ENCODE measurements at regions not wholly inside any gene's neighbourhood (a gene's known extent, or its start where the extent isn't known, plus 50 kb on each side); places are given as distances from the start of the nearest gene placed in this dataset.
"Not testable (repeated sequence)": the region's sequence is repeated elsewhere in the genome, so short reads cannot be mapped to it uniquely, and the experiment has no call there.

DNA sequence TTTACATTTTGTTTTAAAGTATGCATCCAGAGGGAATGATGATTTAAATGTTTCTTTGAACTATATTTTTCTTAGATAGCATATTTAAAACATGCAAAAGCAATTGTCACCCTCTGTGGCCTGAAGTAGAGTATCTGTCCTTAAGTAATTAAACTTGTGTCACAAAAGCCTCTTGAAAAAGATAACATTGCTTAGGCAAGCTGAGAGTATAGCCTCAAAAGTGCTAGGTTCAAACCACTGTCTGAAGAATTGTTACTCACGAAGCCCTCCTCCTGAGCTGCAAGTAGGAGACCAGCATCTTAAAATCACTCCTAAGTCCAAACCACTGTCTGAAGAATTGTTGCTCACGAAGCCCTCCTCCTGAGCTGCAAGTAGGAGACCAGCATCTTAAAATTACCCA, 378.0 kb upstream of the PRR16 start:
- DNase-seq: no peak

DNA sequence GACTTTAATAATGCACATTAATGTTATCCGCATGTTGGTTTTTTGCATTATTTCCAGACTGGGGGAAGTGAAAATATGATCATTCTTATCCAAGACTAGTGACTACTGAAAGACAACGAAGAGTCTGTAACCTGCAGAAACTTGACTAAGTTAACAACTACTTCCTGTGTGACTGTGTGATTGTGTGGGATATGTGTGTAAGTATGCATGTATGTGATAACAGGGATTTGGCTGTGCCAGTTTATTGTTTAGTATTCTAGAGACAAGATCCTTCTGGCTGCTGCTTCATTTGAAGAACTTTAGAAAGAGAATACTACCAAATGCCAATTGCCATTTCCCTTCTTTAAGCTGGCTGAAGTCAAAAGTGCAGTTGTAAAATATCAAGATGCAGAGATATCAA, 375.7 kb upstream of the PRR16 start:
- no peak for DNase-seq

DNA sequence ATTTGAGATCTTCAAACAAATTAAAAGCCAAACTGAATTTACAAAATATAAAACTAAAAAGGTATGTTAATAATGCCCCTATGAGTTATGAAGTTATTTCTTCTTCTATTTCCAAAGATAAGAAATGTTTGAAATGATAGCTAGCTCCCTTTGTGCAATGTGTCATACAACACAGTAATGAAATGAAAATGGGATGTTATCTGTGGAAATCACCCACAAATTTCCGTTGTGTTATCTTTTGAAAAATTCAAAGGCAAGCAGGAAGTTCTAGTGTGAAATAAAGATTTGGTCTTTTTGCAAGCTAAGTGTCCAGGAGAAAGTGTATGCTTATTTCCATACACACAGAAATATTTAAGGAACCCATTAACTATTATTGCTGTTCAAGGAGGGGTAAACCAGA, 375.3 kb upstream of the PRR16 start:
- DNase-seq: no peak

DNA sequence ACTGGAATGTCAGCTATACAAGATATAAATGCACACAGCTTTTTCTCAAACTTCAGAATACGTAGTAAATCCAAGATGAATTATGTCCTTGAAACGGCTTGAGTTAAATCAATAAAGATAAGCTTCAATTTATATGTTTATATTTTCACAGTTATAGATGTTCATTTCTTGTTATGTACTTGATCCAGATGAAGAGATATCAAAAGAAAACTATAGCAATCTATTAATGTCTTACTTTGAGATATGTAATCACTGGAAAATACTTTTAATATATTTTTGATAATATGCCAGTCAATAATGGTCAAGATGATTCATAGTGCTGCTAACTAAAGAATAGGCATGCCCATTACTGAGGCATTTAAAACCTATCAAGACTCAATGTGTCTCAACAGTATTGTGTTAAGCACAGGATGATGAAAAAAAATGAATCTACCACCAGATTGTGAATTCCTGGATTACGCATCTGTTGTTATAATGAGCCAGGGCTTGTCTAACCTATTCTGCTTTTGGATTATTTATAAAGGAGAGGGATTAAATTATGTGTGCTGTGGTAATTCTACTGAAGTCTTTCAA, 372.6 kb upstream of the PRR16 start:
- no peak for DNase-seq

DNA sequence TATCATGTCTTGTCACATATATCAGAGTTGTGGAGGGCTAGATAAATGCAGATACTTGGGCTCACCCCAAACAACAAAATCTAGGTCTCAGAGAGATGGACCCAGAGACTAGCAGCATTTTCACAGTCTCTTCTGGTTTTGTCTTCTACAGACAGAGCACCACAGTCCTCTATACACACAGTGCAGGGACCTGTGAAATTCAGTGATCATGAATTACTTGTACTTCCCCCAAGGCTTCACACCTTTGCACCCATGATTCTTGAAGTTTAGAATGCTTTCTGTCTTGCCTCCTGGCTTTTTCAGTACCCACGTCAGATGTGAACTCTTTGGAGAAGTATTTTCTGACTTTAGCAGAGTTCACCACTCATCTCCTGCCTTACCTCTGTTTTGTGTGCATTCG, 371.5 kb upstream of the PRR16 start:
- DNase-seq: no peak

DNA sequence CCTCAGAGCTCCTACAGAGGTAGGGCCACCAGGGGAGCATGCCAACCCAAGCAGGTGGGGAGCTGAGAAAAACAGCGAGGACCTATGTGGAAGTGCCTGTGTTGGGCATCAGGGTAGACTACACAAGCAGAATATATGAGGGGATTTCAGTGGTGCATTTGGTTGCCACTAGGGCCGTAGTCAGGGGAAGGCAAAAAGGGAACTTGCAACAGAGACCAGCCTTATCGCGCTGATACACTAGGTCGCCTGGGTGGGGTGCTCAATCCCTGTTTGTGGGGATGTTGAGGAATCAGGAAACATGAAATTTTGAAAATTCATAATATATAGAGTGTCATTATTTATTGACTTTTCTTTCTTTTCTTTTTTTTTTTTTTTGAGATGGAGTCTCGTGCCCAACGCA, 370.9 kb upstream of the PRR16 start:
- no peak for DNase-seq

DNA sequence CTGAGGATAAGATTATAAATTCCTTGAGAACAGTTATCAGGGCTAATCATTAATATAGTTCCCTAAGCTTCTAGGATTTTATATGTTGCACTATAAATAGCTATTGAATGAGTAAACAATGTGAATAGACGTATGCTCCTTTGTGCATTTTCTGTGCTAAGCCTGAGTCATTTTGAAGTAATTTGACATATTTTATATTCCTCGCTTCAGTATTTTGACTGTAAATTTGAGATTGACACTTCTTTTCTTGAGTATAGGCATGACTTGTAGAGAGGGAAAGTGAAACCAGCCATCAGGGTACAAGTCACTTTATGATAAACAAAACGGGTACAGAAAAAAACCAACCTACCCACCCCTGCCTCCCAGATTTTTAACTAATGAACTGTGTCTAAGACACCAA, 367.7 kb upstream of the PRR16 start:
- no peak for DNase-seq

DNA sequence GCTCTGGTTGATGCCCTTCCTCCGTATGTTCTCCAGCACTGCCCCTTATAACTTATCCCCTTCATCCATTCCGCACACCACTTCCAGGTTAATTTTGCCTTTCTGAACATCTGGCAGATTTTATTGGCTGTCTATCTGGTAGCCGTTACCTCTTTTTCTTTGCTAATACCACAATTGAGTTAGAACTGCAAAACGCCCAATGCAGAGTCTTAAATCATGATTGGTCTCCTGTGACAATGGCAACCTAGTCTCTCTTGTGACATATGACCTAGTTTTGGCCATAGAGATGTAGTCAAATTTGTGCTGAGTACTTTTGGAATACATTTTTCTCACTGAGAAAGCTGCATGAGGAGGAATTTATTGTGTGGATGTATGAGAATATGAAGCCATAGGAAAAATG, 365.7 kb upstream of the PRR16 start:
- DNase-seq: no peak

DNA sequence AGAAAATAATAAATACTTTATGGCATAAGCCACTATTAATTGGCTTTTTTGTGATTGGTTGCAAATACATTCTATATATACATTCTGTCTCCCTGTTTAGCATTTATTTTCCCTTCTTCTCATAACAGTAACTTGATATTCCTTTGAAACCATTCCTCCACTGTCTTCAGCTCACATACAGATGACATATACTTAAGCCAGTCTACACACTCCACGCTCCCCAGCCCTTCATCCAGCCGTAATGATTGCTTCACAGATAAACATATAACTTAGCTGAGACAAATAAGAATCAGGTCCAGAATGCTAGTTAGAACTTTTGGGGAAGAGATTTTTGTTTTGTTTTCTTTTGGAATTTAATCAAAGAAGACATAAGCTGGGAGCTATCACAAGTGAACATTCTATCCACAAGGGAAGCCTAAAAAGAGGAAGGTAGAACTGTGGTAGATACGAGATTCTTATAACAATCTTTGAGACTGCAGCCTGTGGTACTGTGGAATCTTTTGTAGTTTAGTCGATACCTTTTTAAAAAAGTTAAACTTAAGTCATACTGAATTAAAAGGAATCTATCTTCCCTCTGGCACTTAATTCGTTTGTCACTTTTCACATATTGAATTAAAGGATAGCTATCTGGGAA, 365.1 kb upstream of the PRR16 start:
- DNase-seq: no peak

DNA sequence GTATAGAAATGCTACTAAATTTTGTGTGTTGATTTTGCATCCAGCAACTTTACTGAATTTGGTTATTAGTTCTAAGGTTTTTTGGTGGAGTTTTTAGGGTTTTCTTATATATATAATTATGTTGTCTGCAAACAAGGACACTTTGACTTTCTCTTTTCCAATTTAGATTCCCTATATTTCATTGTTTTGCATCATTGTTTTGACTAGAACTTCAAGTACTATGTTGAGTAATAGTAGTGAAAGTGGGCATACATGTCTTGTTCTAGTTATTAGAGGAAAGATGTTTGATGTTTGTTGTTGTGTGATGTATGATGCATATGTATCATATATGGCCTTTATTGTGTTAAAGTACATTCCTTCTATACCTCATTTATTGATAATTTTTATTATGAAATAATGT, 362.3 kb upstream of the PRR16 start:
- no peak for DNase-seq

DNA sequence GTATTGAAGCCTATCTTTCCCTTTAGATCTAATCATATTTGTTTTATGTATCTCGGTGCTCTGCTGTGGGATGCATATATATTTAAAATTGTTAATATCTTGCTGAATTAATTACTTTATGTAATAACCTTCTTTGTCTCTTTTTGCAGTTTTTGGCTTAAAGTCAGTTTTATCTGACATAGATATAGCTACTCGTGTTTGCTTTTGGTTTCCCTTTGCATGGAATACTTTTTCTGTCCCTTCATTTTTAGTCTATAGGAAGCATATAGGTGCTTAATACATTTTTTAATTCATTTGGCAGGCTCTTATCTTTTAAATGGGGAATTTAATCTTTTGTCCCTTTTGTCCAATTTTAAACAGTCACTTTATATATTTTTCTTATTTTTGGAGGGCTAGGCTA, 360.6 kb upstream of the PRR16 start:
- DNase-seq: no peak

DNA sequence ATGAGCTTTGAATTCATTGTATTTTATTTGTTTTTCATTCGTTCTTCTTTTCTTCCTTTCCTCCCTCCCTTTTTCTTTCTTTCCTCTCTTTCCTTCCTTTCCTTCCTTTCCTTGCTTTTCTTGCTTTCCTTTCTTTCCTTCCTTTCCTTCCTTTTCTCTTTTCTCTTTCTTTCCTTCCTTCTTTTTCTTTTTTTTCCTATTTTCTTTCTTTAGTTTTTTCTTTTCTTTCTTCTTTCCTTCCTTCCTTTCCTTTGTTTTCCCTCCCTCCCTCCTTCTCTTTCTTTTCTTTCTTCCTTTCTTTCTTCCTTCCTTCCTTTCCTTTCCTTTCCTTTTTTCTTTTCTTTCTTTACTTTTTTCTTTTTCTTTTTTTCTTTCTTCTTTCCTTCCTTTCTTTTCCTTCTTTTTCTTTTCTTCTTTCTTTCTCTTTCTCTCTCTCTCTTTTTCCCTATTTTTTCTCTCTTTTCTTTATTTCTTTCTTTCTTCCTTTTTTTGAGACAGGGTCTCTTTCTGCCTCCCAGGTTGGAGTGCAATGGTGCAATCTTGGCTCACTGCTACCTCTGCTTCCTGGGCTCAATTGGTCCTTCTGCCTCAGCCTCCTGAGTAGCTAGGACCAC, 357.1 kb upstream of the PRR16 start:
- DNase-seq: no peak

DNA sequence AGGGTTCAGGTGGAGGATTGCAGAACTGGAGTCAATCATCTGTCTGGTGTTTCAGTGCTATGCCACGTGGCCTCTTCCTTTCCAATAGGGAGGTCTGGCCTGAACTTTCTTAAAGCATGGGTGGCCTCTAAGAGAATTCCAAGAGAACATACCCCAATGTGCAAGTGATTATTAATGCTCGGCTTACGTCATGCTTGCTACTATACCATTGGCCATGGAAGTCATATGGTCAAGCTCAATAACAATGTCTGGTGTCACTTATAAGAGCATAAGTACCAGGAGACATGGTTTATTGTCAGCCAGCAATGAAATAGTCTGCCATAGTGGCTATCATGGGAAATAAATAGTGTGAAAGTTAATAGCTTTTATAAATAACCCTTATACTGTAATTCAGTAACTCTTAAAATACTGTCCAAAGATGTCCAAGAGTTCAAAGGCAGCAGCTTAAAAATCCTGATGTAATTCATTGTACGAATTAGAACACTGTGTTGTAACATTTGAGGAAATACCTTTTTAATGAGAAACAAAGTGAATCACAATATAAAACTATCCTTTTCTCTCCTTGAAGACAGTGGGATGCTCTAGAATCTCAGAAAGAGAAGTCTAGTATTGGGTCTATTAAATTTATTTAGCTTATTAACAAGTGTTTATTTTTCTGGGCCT, 355.4 kb upstream of the PRR16 start:
- DNase-seq: no peak

DNA sequence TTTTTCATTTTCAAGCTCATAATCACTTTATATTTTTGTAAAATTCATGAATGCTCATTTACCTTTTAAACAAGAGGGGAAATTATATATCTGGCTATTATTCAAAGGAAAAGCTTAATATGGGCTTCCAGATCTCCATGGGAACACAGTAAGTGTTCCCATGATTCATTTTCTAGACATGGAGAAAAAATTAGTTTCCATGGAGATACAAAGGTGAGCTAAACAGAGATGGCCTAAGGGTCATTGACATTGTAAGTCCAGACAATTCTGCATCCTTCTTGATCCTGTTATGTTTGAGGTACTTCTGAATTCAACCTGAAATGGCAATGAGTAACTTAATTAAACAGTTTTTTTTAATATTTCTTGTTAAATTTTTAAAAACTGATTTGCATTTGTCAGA, 341.4 kb upstream of the PRR16 start:
- no peak for DNase-seq

DNA sequence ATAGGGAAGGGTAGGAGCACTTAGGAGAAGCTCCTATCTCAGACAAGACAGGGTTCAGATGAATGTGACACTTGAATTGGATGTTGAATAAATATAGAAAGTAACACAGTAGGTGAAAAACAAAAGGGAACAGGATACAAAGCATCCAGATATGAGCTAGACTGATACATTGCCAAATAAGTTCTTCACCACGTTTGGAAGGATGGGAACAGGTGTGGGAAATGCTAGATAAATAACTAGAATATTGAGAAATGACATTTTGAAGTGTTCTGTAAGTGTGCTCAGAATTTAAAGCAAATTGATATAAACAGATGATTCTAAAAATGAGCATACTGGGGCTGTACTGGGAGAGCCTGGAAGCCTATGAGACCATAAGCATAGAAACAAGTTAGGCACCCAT, 340.1 kb upstream of the PRR16 start:
- no peak for DNase-seq

DNA sequence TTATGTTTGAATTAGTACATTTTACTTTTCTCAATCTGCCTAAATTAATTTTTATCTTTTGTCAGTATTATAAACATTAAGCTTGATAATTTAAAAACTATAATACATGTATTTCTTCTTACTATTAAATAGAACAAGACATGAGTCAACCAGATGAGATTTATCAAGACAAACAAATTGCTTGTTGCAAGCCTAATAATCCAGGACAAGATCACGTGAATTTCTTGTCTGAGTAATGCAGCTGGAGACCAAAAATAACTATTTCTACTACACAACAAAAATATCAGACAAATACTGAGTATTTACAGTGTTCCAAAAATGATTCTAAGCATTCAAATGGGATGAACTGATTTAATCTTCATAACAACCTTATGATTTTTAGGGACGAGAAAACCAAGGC, 339.1 kb upstream of the PRR16 start:
- DNase-seq: no peak

DNA sequence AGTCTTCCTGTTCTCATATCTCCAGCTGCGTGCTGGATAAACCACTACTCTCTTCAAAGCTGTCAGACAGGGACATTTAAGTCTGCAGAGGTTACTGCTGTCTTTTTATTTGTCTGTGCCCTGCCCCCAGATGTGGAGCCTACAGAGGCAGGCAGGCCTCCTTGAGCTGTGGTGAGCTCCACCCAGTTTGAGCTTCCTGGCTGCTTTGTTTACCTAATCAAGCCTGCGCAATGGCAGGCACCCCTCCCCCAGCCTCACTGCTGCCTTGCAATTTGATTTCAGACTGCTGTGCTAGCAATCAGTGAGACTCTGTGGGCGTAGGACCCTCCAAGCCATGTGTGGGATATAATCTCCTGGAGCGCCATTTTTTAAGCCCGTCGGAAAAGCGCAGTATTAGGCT, 331.8 kb upstream of the PRR16 start:
- DNase-seq: not testable (repeated sequence)

DNA sequence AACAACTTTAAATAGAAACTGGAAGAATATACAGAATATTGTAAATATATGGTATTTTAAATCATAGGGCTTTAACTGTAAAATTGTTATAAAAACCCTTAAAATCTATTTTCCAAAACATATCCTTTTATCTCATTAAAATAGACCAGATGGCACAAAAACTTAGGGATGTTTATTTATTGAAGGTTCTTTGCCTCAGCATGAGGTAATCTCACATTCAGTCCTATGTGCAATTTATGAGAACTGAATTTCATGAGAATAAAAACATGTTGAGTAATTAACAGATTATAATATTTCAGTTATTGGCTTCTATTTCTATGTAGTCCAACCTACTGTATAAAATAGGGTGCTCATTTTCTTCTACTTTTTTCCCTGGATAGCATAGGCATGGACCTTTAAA, 329.2 kb upstream of the PRR16 start:
- no peak for DNase-seq

DNA sequence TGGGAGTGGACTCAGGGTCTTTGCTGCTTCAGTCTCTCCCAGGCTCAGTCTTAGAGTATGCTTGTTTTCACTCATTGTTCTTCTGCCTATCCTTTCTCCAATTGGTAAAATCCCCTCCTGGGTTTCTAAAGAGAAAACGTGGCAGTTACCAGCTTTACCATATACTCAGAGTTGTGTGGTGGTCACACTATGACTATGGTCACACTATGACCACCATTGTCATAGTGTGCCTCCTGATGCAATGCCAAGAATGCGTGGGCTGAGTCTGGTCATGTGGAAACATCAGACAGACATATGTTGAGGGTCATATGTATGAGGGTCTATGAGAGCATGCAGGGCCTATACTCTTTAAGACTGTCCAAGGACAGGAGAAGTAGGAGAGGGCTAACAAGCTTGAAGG, 326.5 kb upstream of the PRR16 start:
- no peak for DNase-seq

DNA sequence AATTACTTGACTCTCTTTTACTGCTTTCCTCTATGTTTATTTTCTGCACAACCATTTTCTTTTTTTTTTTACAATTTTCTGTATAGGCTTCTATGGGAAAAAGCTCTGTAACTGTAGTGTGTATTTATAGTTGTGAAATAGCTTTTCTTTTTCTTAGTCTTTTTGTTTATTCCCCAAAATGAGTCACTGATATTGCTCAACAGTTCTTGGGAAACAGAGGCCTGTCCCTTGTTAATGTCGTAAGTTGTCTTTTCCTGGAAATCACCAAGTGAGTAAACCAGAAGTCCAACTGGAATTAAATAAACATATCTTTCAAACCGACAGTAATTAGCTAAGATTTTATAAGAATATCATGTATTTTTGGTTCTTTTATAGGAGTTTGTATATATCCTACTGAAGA, 325.1 kb upstream of the PRR16 start:
- DNase-seq: peak; percentile 86 to 91

DNA sequence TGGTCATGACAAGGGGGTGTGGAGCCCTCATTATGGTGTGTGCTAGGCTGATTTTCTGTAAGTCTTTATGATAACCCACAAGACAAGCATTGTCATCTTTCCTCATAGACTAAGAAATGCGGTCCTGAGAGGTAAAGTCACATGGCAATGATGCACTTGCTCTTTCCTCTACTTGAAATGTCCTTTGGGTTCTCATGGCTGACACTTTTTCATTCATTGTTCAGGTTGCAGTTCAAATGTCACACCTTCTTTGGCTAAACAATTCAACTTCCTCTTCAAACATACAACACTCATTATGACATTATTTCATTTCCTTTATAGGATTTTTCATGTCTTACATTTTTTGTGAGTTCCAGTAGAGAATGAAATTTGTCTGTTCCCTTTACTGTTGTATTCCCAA, 323.6 kb upstream of the PRR16 start:
- no peak for DNase-seq

DNA sequence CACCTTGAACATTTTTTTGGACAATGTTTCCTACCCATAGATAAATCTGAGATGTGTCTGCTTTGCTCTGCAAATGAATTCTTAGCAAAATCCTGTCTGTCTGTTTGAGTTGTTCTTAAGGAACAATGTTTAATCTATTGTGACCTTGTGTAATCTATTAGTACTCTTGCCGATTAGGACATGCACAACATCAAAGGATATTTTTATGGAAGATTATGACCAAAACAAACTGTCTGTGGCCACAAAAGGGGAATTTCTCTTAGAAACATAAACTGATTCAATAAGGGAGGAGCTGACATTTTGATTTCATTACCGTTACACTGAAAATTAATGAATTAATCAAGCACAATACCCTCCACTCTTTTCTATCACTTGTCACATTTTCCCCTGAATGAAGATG, 323.0 kb upstream of the PRR16 start:
- no peak for DNase-seq

DNA sequence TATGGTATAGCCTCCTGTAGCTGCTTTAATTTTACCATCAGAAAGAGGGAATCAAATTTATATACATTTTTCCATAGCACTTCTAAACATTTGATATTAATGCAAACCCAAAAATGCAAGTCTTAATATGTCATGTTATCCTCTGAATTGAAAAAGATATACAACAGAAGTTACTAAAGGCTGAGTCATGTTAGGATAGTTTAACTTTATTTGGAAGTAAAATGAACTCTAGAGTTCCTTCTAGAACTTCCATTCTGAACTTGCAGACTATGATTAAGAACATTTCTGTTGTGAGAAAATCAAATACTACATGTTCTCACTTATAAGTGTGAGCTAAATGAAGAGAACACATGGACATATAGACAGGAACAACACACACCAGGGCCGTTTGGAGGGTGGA, 317.3 kb upstream of the PRR16 start:
- no peak for DNase-seq

All from right lung (tissue), 2 donors.